ENCODE measurements at regions not wholly inside any gene's neighbourhood (a gene's known extent, or its start where the extent isn't known, plus 50 kb on each side); places are given as distances from the start of the nearest gene placed in this dataset.

- no peak for TF ChIP-seq YY1 (IDR thresholded peaks at IDR 0.05; ENCODE audit: insufficient read depth, insufficient read length)
- no peak for TF ChIP-seq SUZ12 (IDR thresholded peaks at IDR 0.05; ENCODE audit: extremely low read depth, insufficient read depth, insufficient read length)
- TF ChIP-seq ZNF274 (IDR thresholded peaks at IDR 0.05; ENCODE audit: low read depth, low read length) = no peak
Measured at GRCh38 chr17:34484193-34484733, 95.1 kb upstream of the TMEM132E start.

Measured in NT2/D1 (cell line).